ENCODE measurements at regions not wholly inside any gene's neighbourhood (a gene's known extent, or its start where the extent isn't known, plus 50 kb on each side); places are given as distances from the start of the nearest gene placed in this dataset.
A peak's percentile ranks its signal among the peaks of the same experiment; 100 is the strongest.

GRCh38 chr3:124354150-124354549, 362.2 kb upstream of the ROPN1 start:
- no peak overlapping the region for H2AFZ ChIP-seq (ENCODE audit: low read length)
- H4K20me1 ChIP-seq (ENCODE audit: control insufficient read depth, extremely low read depth, insufficient read depth, low read length): no peaks in the 10 kb centered on the region
- DNase-seq (ENCODE audit: low read depth in 2 of 2): no peak
- no peak overlapping the region for H3K27ac ChIP-seq (ENCODE audit: insufficient read depth, low read length)
- no peaks in the 10 kb centered on the region for H3K4me1 ChIP-seq (ENCODE audit: control insufficient read depth, extremely low read depth, insufficient read depth, low read length)
- no peaks in the 10 kb centered on the region for H3K9me3 ChIP-seq (ENCODE audit: control insufficient read depth, insufficient read depth, low read depth, low read length)
- no peak overlapping the region for H3K9ac ChIP-seq (ENCODE audit: insufficient read depth, low read length)
- TF ChIP-seq CTCF (conservative IDR thresholded peaks at IDR 0.05 in 1 of 2, IDR thresholded peaks at IDR 0.05 in 1 of 2; ENCODE audit: low read depth in 1 of 2, low read length in 2 of 2): no peak
- TF ChIP-seq EZH2 (IDR thresholded peaks at IDR 0.05; ENCODE audit: low read length, missing control alignments): no peak
- no peak overlapping the region for H3K4me3 ChIP-seq (replicated peaks in 1 of 4; ENCODE audit: control extremely low read depth in 1 of 4, insufficient read depth in 1 of 4, low read depth in 3 of 4, low read length in 4 of 4)
- no peaks in the 10 kb centered on the region for H3K36me3 ChIP-seq (ENCODE audit: control insufficient read depth, insufficient read depth, low read length)
- no peaks in the 10 kb centered on the region for H3K79me2 ChIP-seq (ENCODE audit: control insufficient read depth, insufficient read depth, low read length)
- H3K4me2 ChIP-seq (ENCODE audit: extremely low read depth, insufficient read depth, low read length): no peak overlapping the region
- no peaks in the 10 kb centered on the region for H3K27me3 ChIP-seq (ENCODE audit: control insufficient read depth, insufficient read depth, low read length)

- Histone ChIP-seq H3K9me3 (ENCODE audit: control insufficient read depth, insufficient read depth, low read depth, low read length) (no peaks in the 10 kb centered on the region), H3K4me2 (ENCODE audit: extremely low read depth, insufficient read depth, low read length) (no peak overlapping the region), H3K4me3 (replicated peaks in 1 of 4; ENCODE audit: control extremely low read depth in 1 of 4, insufficient read depth in 1 of 4, low read depth in 3 of 4, low read length in 4 of 4) (no peak overlapping the region), H3K27ac (ENCODE audit: insufficient read depth, low read length) (no peak overlapping the region), H3K36me3 (ENCODE audit: control insufficient read depth, insufficient read depth, low read length) (no peaks in the 10 kb centered on the region), H3K9ac (ENCODE audit: insufficient read depth, low read length) (no peak overlapping the region), H4K20me1 (ENCODE audit: control insufficient read depth, extremely low read depth, insufficient read depth, low read length) (no peaks in the 10 kb centered on the region), H2AFZ (ENCODE audit: low read length) (no peak overlapping the region), H3K4me1 (ENCODE audit: control insufficient read depth, extremely low read depth, insufficient read depth, low read length) (no peaks in the 10 kb centered on the region), H3K27me3 (ENCODE audit: control insufficient read depth, insufficient read depth, low read length) (no peaks in the 10 kb centered on the region), H3K79me2 (ENCODE audit: control insufficient read depth, insufficient read depth, low read length) (no peaks in the 10 kb centered on the region)
- TF ChIP-seq EZH2 (IDR thresholded peaks at IDR 0.05; ENCODE audit: low read length, missing control alignments) (no peak), CTCF (conservative IDR thresholded peaks at IDR 0.05 in 1 of 2, IDR thresholded peaks at IDR 0.05 in 1 of 2; ENCODE audit: low read depth in 1 of 2, low read length in 2 of 2) (no peak)
- DNase-seq (ENCODE audit: low read depth in 2 of 2): no peak
These were observed 366.2 kb upstream of the ROPN1 start for GRCh38 chr3:124358156-124358555.

DNA sequence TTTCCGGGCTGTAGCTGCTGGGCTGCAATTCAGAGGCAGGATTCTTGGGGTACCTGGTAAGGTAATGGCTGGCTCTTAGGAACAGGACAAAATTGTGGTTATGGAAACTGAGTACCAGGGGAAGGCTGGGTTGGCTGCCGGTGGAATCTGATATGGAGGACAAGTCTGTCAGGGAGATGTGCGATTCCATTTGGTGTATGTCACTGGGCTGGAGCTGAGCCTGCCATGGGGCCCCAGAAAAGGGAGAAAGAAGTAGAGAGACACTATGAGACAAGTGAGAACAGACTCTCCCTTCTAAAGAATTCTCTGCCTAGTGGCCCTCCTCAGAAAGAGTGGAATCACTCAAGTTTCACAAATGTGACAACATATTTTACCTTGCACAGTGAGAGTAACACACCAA, 368.2 kb upstream of the ROPN1 start:
- no peak overlapping the region for H3K4me2 ChIP-seq (ENCODE audit: extremely low read depth, insufficient read depth, low read length)
- no peaks in the 10 kb centered on the region for H3K27me3 ChIP-seq (ENCODE audit: control insufficient read depth, insufficient read depth, low read length)
- H4K20me1 ChIP-seq (ENCODE audit: control insufficient read depth, extremely low read depth, insufficient read depth, low read length): no peaks in the 10 kb centered on the region
- no peaks in the 10 kb centered on the region for H3K4me1 ChIP-seq (ENCODE audit: control insufficient read depth, extremely low read depth, insufficient read depth, low read length)
- H2AFZ ChIP-seq (ENCODE audit: low read length): no peak overlapping the region
- H3K27ac ChIP-seq (ENCODE audit: insufficient read depth, low read length): no peak overlapping the region
- no peaks in the 10 kb centered on the region for H3K79me2 ChIP-seq (ENCODE audit: control insufficient read depth, insufficient read depth, low read length)
- no peak for TF ChIP-seq EZH2 (IDR thresholded peaks at IDR 0.05; ENCODE audit: low read length, missing control alignments)
- no peak for TF ChIP-seq CTCF (conservative IDR thresholded peaks at IDR 0.05 in 1 of 2, IDR thresholded peaks at IDR 0.05 in 1 of 2; ENCODE audit: low read depth in 1 of 2, low read length in 2 of 2)
- peak; percentile 18 to 22 for DNase-seq (ENCODE audit: low read depth in 2 of 2)
- no peak overlapping the region for H3K4me3 ChIP-seq (replicated peaks in 1 of 4; ENCODE audit: control extremely low read depth in 1 of 4, insufficient read depth in 1 of 4, low read depth in 3 of 4, low read length in 4 of 4)
- H3K36me3 ChIP-seq (ENCODE audit: control insufficient read depth, insufficient read depth, low read length): no peaks in the 10 kb centered on the region
- no peak overlapping the region for H3K9ac ChIP-seq (ENCODE audit: insufficient read depth, low read length)
- no peaks in the 10 kb centered on the region for H3K9me3 ChIP-seq (ENCODE audit: control insufficient read depth, insufficient read depth, low read depth, low read length)

Measured in fibroblast of lung (primary cell).